ENCODE measurements at regions not wholly inside any gene's neighbourhood (a gene's known extent, or its start where the extent isn't known, plus 50 kb on each side); places are given as distances from the start of the nearest gene placed in this dataset.

- TF ChIP-seq EZH2 (IDR thresholded peaks at IDR 0.05; ENCODE audit: low read length, unreplicated experiment) = no peak
- TF ChIP-seq, protein P1, sequence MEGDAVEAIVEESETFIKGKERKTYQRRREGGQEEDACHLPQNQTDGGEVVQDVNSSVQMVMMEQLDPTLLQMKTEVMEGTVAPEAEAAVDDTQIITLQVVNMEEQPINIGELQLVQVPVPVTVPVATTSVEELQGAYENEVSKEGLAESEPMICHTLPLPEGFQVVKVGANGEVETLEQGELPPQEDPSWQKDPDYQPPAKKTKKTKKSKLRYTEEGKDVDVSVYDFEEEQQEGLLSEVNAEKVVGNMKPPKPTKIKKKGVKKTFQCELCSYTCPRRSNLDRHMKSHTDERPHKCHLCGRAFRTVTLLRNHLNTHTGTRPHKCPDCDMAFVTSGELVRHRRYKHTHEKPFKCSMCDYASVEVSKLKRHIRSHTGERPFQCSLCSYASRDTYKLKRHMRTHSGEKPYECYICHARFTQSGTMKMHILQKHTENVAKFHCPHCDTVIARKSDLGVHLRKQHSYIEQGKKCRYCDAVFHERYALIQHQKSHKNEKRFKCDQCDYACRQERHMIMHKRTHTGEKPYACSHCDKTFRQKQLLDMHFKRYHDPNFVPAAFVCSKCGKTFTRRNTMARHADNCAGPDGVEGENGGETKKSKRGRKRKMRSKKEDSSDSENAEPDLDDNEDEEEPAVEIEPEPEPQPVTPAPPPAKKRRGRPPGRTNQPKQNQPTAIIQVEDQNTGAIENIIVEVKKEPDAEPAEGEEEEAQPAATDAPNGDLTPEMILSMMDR (conservative IDR thresholded peaks at IDR 0.05; ENCODE audit: low read depth, low read length) = no peak
Measured at GRCh38 chr18:45330170-45330594, 285.1 kb upstream of the SLC14A2 start.

All from PC-3 (cell line).